ENCODE measurements at regions not wholly inside any gene's neighbourhood (a gene's known extent, or its start where the extent isn't known, plus 50 kb on each side); places are given as distances from the start of the nearest gene placed in this dataset.
A peak's percentile ranks its signal among the peaks of the same experiment; 100 is the strongest.
"Not testable (repeated sequence)": the region's sequence is repeated elsewhere in the genome, so short reads cannot be mapped to it uniquely, and the experiment has no call there.

DNA sequence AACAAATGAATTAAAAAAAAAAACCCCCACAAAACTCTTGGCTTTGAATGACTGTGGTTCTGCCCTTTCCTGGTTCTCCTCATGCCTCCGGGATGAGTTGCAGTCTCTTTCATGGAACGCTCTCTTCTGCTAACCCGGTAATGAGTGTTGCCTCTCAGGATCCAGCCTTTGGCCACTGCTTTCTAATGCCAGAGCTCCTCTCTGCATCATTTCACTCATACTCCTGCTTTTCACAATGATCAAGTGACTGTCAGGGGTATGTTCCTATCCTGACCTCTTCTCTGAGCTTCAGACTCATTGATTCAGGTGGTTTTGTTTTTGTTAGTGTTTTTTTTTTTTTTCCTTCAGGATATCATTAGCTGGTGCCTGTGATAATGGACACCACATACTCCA is 230.2 kb downstream of the OPA1 start:
- H3K27ac ChIP-seq, result not testable (repeated sequence)

DNA sequence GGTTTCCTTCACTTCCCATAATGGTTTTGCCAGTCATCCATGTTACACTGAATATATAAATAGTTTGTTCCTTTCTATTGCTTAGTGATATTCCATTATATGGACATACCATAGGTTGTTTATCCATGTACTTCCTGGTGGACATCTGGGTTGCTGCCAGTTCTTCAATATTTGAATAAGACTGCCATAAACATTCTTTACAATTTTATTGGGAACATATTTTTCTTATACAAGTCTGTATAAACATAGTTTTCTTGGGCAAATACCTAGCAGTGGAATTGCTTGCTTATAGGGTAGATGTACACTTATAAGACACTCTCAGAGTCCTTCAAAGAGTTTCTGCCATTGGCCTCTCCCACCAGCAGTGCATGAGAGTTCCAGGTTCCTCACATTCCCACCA is 231.4 kb downstream of the OPA1 start:
- H3K4me3 ChIP-seq, result no peak overlapping the region
- H3K27ac ChIP-seq, result no peak overlapping the region

More for the DNA sequence above, 230.2 kb downstream of the OPA1 start:
- H3K4me3 ChIP-seq, result not testable (repeated sequence)

DNA sequence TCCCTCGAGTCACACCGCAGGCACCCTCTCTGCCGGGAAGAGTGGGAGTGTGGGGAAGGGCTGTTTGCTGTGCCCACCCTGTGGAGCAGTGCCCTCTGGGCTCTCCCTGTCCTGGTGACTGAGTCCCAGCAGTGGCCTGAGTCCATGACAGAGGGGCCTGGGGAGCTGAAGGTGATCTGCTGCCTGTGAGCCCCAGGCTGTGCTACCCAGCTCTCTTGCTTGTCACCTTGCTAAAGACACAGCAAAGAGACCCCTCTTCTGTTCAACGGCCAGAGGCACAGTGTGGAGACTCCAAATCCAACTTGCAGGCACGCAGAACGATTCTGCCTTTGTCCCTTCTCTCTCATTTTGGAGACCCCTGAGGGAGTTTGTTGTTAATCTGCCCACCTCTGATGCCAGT is 232.6 kb downstream of the OPA1 start:
- peak overlapping the region in 1 of 21 experiments; percentile 3 for H3K27ac ChIP-seq
- no peak overlapping the region for H3K4me3 ChIP-seq

DNA sequence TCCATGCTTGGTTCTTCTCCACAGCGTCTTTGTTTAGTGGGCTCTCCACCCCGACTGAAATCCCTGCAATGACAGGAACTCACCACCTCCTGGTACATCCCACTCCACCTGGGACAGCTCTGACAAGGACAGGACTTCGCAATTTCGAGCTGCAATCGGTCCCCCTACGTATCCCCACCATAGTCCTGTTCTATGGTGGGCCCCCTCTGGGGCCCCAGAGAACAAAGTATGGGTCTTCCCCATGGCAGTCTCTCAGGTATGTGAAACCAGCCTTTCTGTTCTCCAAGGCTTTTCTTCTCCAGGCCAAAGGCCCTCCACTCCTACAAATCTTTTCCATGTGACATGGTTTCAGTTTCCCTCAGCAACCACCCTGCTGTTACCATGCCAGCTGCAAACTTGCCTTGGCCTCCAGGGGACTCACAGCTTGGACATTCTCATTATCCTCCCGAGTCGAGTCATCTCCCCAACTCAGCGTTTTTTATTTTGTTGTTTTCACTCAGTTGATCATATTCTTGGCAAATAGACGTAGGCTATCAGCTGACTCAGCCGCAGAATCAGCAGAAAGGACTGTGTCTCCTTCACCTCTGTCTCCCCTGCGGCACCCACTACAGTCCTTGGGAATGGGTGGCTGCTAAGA is 233.3 kb downstream of the OPA1 start:
- peak overlapping the region in 7 of 21 experiments; percentile 3 to 53 (median 39) for H3K27ac ChIP-seq
- H3K4me3 ChIP-seq, result no peak overlapping the region

DNA sequence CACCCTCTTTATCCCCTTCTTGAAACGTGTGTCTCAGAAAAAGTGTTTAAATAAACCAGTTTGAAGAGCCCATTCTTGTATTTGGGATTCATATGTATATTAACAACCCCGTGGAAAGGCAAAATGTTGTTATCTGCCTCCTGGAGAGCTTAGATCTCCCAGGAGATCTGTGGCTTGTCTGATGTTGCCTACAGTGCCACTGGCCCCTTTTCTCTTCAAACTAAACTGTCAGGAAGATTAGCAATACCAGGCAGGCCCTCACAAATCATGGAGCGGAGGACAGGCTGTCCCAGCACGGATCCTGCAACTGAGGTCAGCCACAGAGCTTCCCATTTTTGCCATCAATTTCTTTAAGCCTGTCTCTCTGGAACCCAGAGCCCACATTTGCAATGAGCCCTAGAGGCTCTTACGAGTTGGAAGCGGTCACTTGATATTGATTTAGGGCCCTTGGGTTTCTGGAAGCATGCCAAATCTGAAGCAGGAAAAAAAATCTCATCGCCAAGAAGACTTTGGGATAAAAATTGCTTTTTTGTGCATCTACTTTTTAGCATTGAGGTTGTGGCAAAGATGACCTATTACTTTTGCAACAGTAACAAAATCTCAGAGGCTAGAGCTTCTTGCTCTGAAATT is 234.1 kb downstream of the OPA1 start:
- no peak overlapping the region for H3K4me3 ChIP-seq
- peak overlapping the region in 8 of 21 experiments; percentile 5 to 53 (median 36) for H3K27ac ChIP-seq

DNA sequence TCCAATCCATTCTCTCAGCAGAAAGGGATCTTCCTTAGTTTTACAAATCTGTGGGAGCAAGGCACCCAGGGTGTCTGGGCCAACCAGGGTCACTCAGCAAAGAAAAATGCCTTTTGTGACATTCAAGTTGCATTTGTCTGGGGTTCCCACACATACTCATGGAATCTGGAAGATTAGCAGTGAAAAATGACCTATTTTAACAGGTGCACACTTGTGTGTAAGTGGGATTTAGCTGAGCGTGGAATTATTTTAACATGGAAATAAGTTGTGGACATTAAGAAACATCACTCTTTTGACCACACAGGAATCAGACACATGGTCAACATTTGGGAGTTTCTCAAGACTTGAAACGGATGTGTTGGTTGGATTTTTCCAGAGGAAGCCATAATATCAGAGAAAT is 234.9 kb downstream of the OPA1 start:
- peak overlapping the region in 2 of 21 experiments; percentile 23 to 39 for H3K27ac ChIP-seq
- H3K4me3 ChIP-seq, result no peak overlapping the region

DNA sequence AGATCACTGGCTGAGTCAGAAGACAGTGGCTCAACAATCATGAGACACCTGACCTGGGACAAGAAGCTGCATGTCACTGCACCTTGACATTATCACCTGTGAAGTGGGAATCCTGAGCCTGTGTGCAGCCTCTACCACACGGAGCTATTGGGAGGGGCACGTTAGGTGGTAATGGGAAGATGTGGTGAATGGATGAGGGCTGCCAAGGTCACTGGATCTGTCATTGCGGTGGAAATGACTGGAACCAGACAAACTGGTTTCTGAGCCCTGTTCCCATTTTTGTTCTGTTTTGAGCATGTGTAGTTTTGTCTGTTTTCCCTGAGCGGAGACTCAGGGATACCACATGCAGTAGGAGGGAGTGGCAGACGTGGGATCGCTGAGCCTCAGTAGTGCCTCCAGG is 235.5 kb downstream of the OPA1 start:
- peak overlapping the region in 5 of 21 experiments; percentile 31 to 85 (median 52) for H3K27ac ChIP-seq
- H3K4me3 ChIP-seq, result no peak overlapping the region

DNA sequence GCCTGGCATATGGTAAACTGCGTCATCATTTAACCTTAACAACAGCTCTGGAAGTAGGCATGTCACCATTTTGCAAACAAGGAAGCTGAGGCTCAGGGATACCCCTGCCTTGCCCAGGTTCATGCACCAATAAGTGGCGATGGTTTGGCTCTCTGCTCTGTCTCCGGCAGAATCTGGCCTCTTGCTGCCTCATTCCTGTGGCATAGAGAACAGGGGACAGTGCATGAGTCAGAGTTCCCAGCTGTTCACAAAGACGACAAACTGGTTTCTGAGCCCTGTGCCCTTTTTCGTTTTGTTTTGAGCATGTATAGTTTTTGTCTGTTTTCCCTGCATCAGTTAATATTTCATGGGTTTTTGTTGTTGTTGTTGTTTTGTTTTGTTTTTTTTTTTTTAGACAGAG is 236.8 kb downstream of the OPA1 start:
- Histone ChIP-seq H3K27ac (peak overlapping the region in 20 of 21 experiments; percentile 65 to 89 (median 84)), H3K4me3 (no peak overlapping the region)

DNA sequence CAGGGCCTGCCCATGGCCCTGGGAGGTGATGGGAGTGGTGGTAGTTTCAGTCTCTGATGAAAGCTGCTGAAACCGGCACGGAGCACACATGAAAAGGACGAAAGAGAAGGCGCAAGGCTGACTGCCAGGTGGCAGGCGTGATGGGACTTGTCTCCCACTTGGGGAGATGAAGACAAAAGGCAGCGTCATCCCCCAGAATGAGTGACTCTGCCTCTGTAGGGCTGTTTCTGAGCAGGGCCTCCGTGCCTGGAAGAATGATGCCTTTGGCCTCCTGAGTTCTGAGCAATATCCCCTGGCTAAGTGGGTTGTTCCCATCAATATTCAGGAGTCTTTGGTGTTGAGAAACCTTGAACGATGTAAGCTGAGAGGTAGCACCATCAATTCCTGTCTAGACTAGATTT is 237.8 kb downstream of the OPA1 start:
- peak overlapping the region in 20 of 21 experiments; percentile 65 to 89 (median 84) for H3K27ac ChIP-seq

DNA sequence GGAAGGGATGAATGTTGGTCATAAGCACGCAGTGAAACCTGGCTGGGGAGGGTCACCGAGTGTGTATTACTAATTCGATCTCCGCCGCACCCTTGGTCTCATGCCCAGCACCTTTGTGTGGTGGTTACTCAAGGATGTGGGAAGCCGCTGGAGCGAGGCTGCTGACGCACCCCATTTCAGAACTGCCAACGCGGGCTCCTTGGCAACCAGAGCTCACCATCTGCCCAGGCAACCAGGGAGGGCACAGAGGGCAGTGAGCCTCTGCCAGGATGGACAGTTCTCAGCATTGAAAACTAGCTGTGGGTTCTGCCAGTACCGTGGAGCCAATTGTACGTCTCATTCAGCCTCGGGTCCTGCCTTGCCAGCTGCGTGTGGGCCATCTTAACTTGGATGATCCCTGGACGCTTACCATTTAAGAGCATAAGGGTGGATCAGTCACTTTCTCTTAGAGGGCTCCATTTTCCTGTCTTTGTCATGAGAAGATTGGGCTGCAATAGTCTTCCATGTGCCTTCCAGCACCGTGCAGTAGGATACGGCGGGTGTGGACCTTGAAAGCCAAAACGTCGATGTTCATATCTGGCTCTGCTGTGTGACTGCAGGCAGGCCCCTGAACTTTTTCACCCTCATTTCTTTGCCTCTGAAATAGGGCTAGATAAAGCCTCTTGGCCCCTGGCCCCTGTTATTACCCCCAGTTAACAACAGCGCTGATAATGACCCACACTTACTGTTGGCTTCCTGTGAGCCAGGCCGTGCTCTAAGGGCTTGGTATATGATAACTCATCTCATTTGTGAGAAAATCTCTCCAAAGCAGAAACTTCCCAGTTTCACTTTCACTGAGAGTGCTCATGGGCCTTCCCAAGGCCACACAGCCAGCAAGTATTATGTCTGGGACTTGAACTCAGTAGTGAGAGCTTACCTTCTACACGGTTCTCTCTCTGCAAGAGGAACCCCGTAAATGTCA is 238.8 kb downstream of the OPA1 start:
- Histone ChIP-seq H3K27ac (peak overlapping the region in 19 of 21 experiments; percentile 0 to 89 (median 78)), H3K4me3 (no peak overlapping the region)

More for the DNA sequence above, 237.8 kb downstream of the OPA1 start:
- no peak overlapping the region for H3K4me3 ChIP-seq

DNA sequence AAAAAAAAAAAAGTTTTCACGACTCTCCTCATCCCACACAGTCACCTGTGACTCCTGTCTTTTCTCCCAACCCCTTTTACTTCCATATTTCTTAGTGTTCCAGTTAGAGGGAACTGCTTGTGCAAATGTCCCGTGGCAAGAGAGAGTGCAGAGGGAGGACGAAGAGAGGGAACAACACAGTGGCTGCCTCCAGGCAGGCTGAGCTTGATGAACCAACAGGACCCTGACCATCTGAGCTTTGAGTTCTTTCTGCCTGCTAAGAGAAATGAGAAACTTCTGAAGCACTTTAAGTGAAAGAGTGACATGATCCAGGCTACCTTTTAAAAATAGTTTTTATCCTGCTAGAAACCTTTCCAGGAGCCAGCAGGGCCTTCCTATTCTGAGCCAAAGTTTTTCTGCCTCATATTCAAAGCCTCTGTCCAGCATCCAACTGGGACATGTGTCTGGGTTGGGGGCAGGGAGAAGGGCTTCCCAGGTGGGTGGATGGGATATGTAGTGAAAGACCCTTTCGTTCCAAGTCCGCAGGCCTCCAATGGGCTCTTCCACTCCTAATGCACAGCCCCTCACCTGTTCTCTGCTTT is 239.9 kb downstream of the OPA1 start:
- Histone ChIP-seq H3K27ac (peak overlapping the region in 5 of 21 experiments; percentile 5 to 89 (median 87)), H3K4me3 (no peak overlapping the region)

DNA sequence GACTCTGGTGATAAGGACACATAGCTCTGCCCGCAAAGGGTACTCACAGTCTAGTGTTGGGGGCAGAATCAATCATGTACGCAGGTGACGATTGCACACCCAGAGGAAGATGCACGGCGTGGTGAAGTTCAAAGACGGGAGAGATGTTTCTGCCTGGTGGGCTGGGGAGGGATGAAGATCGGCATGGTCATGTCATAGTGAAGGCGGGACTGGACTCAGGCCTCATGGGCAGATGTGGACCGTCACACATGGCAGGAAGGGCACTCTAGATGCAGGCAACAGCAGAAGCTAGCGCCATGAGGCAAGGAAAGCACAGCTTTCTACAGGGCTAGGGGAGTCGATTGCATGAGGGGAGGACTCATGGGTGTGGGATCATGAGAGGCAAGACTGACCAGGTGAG is 240.6 kb downstream of the OPA1 start:
- H3K4me3 ChIP-seq, result no peak overlapping the region
- peak overlapping the region in 1 of 21 experiments; percentile 11 for H3K27ac ChIP-seq

DNA sequence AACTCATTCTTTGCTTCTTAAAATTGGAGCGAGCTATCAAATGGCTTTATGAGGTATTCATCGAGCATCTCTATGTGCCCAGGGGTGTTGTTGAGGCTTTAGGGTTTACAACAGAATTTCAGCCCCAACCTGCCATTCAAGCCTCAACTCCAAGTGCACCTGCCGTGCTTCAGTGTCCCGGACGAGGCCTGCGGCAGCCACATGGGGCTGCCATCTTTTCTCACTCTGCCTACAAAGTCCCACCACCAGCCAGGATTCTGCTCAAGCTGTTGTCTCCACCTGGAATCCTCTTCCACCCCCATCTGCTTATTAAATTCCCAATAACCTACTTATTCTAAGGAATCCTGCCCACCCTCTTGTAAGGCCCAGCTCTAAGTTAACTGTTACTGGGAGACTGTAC is 242.4 kb downstream of the OPA1 start:
- peak overlapping the region in 6 of 21 experiments; percentile 7 to 62 (median 30) for H3K27ac ChIP-seq
- H3K4me3 ChIP-seq, result peak overlapping the region in 1 of 7 experiments; percentile 5

DNA sequence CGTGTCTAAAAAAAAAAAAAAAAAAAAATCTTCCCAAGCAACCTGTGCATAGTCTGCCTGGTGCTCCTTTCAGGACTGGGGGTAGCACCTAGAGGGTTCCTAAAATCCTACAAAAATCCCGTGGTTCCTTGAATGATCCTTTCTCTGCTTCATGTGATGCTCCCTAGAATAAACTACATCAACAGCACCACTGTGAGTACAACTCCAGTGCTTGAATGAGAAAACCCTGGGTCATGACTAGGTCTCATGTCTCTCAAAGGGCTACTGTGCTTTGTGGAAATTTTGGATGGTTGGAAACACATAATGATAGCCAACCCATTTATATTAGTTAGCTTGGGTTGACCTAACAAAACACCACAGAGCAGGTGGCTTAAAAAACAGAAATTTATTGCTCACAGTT is 243.5 kb downstream of the OPA1 start:
- Histone ChIP-seq H3K4me3 (peak overlapping the region in 5 of 7 experiments; percentile 8 to 16 (median 13)), H3K27ac (peak overlapping the region in 7 of 21 experiments; percentile 7 to 69 (median 51))

DNA sequence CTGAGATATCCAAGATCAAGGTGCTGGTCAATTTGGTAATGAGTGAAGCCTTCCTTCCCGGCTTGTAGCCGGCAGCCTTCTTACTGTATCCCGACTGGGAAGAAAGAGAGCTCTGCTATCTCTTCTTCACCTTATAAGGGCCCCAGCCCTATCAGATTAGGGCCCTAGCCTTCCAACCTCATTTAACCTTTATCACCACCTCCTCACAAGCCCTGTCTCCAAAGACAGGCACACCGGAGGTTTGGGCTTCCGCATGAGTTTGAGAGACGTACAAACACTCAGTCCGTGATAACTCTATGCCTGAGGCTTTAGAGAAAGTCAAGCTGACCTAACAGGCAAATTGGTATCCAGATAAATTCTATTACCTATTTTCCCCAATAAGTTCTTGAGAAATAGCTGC is 243.9 kb downstream of the OPA1 start:
- Histone ChIP-seq H3K27ac (peak overlapping the region in 9 of 21 experiments; percentile 7 to 69 (median 38)), H3K4me3 (peak overlapping the region in 5 of 7 experiments; percentile 8 to 16 (median 13))

DNA sequence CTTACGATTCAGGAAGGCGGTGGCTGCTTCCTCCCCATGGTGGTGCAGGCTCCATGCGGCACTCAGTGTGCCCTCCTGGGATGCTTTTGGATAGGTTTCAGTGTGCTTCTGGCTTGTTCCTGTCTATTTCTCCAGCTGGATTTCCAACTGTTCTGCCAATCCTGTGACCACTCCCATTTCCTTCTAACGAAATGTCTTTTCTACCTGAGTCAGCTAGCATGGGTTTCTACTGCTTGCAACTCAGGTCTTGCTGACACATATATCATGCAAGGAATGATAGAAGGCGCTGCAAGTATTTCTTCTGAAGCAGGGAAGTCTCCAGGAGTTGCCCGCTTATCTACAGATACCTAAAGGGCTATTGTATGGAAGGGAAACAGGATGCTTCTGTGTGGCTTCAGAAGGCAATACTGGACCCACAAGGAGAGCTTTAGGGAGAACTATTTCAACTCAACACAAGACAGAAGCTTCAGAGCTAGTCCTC is 244.4 kb downstream of the OPA1 start:
- Histone ChIP-seq H3K4me3 (peak overlapping the region in 4 of 7 experiments; percentile 8 to 16 (median 11)), H3K27ac (peak overlapping the region in 8 of 21 experiments; percentile 7 to 69 (median 44))

DNA sequence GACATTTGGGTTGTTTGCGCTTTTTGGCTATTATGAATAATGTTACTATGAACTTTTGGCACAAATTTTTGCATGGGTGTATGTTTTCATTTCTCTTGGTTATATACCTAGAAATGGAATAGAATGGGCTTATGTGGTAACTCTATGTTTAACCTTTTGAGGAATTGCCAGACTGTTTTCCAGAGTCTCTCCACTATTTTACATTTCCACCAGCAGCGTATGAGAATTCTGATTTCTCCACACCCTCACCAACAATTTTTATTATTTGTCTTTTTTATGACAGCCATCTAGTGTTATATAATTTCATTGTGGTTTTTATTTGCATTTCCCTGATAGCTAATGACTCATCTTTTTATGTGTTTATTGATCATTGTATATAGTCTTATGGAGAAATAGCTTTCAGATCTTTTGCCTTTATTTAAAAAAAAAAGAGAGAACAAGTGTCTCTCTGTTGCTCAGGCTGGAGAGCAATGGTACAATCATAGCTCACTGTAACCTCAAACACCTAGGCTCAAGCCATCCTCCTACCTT is 247.2 kb downstream of the OPA1 start:
- Histone ChIP-seq H3K4me3 (no peak overlapping the region), H3K27ac (no peak overlapping the region)

DNA sequence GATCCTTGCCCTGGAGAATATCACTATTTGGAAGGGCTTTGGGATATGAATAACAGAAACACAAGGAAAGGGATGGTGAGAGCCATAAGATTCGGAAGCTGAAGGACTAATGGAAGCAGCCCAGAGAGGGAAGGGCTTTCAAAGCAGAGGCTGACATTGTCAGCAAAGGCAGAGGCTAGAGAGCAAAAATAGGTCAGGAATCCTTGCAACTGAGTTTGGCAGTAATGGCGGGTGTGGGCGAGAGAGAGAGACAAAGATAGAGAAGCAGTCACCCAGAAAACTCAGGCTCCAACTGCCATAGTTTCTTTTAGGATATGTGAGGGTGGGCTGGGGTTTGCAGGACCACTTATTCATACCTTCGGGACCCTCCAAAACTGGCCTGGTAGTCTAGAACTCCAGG is 248.6 kb downstream of the OPA1 start:
- Histone ChIP-seq H3K27ac (peak overlapping the region in 12 of 21 experiments; percentile 61 to 82 (median 76)), H3K4me3 (no peak overlapping the region)
